Caco-2 (cell line): ENCODE measurements at regions not wholly inside any gene's neighbourhood (a gene's known extent, or its start where the extent isn't known, plus 50 kb on each side); places are given as distances from the start of the nearest gene placed in this dataset.

Source experiments
- BruUV-seq: library from RNA; stranded (reverse); fragments of 400-500 nt; replicated peaks from 2 replicates; lab custom pipeline; 2021; lab: Mats Ljungman, UMichigan
- CTCF ChIA-PET: fragments of 300-600 bp; sonication (Branson Sonifier 250); formaldehyde crosslinking; loops from one replicate; lab custom pipeline; 2022; ENCODE audit warnings: antibody characterized with exemption; lab: Charles Lee
- POLR2A ChIA-PET: fragments of 300-600 bp; sonication (Branson Sonifier 250); formaldehyde crosslinking; loops from one replicate; lab custom pipeline; 2022; ENCODE audit warnings: antibody characterized with exemption; lab: Charles Lee
- DNase-seq, 2 experiments: peaks; one replicate each; pipeline versions ENCODE4 v3.0.0 to v3.0.0-alpha.2; 2020 to 2022
- H3K27me3 ChIP-seq: replicated peaks from 2 replicates; pipeline ENCODE4 v1.6.0; 2011; ENCODE audit warnings: low read length; ENCODE audit not compliant: control insufficient read depth, insufficient read depth
- H3K36me3 ChIP-seq: 2 replicates; pipeline ENCODE4 v1.5.1; 2011; ENCODE audit warnings: low read length; ENCODE audit not compliant: control insufficient read depth, insufficient read depth
- H3K4me1 ChIP-seq: fragments of 250-450 bp; sonication (Bioruptor Pico); 2 replicates; pipeline ENCODE4 v1.5.1; 2020; ENCODE audit warnings: mild to moderate bottlenecking
- H3K4me3 ChIP-seq: 2 replicates; pipeline ENCODE4 v1.5.1; 2011; ENCODE audit warnings: low read depth, mild to moderate bottlenecking, control low read depth, low read length
- H3K9me3 ChIP-seq: fragments of 250-450 bp; sonication (Bioruptor Pico); 2 replicates; pipeline ENCODE4 v1.5.1; 2020; ENCODE audit warnings: mild to moderate bottlenecking, moderate library complexity
- H3K27ac Mint-ChIP-seq: one replicate; pipeline ENCODE4 v1.8.0; 2022; ENCODE audit warnings: mixed read lengths; ENCODE audit not compliant: unreplicated experiment
- H3K27me3 Mint-ChIP-seq: one replicate; pipeline ENCODE4 v1.8.0; 2022; ENCODE audit warnings: mixed read lengths; ENCODE audit not compliant: insufficient read depth, unreplicated experiment
- H3K36me3 Mint-ChIP-seq: one replicate; pipeline ENCODE4 v1.8.0; 2022; ENCODE audit warnings: mild to moderate bottlenecking, mixed read lengths; ENCODE audit not compliant: insufficient read depth, unreplicated experiment
- H3K4me1 Mint-ChIP-seq: one replicate; pipeline ENCODE4 v1.8.0; 2022; ENCODE audit warnings: low read depth, mixed read lengths; ENCODE audit not compliant: unreplicated experiment
- H3K4me3 Mint-ChIP-seq: one replicate; pipeline ENCODE4 v1.8.0; 2022; ENCODE audit warnings: mild to moderate bottlenecking, moderate library complexity, mixed read lengths; ENCODE audit not compliant: unreplicated experiment
- H3K9me3 Mint-ChIP-seq: one replicate; pipeline ENCODE4 v1.8.0; 2022; ENCODE audit warnings: mixed read lengths; ENCODE audit not compliant: unreplicated experiment
- CTCF ChIP-seq, 2 experiments: fragments of 200-600 bp in 1 of 2; IDR thresholded peaks; 1 replicate in 1 of 2; 2 replicates in 1 of 2; pipeline versions ENCODE4 v1.5.1 to v1.8.0; 2011 to 2022; ENCODE audit warnings: antibody characterized with exemption in 1 of 2, control low read depth in 1 of 2, inconsistent platforms in 1 of 2, low read depth in 1 of 2, low read length in 1 of 2, mild to moderate bottlenecking in 1 of 2, moderate library complexity in 1 of 2; ENCODE audit not compliant: insufficient read depth in 1 of 2, severe bottlenecking in 1 of 2, unreplicated experiment in 1 of 2
- intact Hi-C: fragments of 100-400 bp; cut with micrococcal nuclease; formaldehyde crosslinking; loops from one replicate; pipeline ENCODE4 v1.10.0; 2022; ENCODE audit not compliant: unreplicated experiment

DNA sequence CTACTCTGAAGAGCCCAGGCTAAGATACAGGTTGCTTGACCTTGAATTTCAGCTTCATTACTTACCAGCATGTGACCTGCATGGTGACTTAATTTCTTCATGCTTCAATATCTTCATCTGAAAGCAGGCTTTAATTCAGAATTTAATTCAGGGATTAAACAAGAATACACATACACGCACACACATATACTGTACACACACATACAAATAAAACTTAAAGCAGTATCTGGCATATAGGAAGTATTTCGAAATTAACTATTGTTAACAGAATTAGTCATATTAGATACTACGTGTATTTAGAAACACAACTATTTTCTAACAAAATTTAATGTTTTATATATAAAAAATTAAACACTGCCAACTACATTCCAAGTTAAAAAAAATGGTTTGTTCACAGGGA is 640.3 kb downstream of the SLC6A15 start:
- no TSS peak for BruUV-seq
- H3K27ac Mint-ChIP-seq = no peak overlapping the region
- H3K4me3 Mint-ChIP-seq = no peak overlapping the region
- DNase-seq = no peak
- no peaks in the 10 kb centered on the region for H3K36me3 Mint-ChIP-seq
- Histone ChIP-seq H3K4me3 (no peak overlapping the region), H3K36me3 (no peaks in the 10 kb centered on the region), H3K27me3 (no peaks in the 10 kb centered on the region), H3K9me3 (no peaks in the 10 kb centered on the region), H3K4me1 (no peaks in the 10 kb centered on the region)
- no peaks in the 10 kb centered on the region for H3K27me3 Mint-ChIP-seq
- CTCF ChIA-PET = no interaction called here
- H3K4me1 Mint-ChIP-seq = no peaks in the 10 kb centered on the region
- no peak for TF ChIP-seq CTCF (IDR thresholded peaks at IDR 0.05; ENCODE audit: insufficient read depth in 1 of 2, low read depth in 1 of 2, low read length in 1 of 2, severe bottlenecking in 1 of 2, unreplicated experiment in 1 of 2)
- POLR2A ChIA-PET = no interaction called here
- intact Hi-C loops = no loop called here
- H3K9me3 Mint-ChIP-seq = no peaks in the 10 kb centered on the region

DNA sequence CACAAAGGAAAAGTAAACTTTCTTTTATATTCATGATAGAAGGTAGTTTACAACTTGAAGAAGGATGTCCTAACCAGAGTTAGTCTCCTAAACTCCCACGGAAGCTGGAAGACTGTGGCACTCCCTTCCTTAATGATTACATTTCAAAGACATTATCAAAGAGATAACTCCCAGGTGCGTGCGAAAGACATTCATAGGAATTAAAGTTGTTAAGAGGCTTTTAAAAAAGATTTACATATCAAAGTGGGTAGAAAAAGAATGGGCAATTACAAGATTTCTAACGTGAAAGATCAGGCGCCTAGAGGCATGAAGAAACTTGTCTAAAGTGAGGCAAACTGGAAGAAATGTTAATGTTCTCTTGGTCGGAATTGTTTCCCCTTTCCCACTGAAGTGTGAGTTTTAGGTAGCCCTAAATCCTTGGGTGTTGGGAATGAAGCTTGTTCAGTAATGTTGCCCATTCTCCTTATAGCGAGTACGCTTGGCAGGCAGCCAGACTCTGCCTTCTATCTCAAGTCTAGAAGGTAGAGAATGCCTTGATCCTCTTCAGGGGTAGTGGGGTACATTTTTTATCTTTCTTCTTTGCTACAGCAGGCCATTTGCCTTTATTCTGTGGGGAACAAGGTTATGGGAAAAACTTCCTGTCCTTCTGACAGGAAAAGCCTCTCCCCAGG is 642.0 kb downstream of the SLC6A15 start:
- no peak for TF ChIP-seq CTCF (IDR thresholded peaks at IDR 0.05; ENCODE audit: insufficient read depth in 1 of 2, low read depth in 1 of 2, low read length in 1 of 2, severe bottlenecking in 1 of 2, unreplicated experiment in 1 of 2)
- no peaks in the 10 kb centered on the region for H3K27me3 ChIP-seq
- ChIA-PET POLR2A (no interaction called here), CTCF (no interaction called here)
- Mint-ChIP-seq H3K27me3 (no peaks in the 10 kb centered on the region), H3K36me3 (no peaks in the 10 kb centered on the region), H3K9me3 (no peaks in the 10 kb centered on the region), H3K27ac (no peak overlapping the region), H3K4me3 (no peak overlapping the region), H3K4me1 (no peaks in the 10 kb centered on the region)
- H3K36me3 ChIP-seq = no peaks in the 10 kb centered on the region
- H3K4me3 ChIP-seq = no peak overlapping the region
- no peaks in the 10 kb centered on the region for H3K4me1 ChIP-seq
- DNase-seq = no peak
- H3K9me3 ChIP-seq = no peaks in the 10 kb centered on the region
- intact Hi-C loops = no loop called here
- BruUV-seq = no TSS peak

DNA sequence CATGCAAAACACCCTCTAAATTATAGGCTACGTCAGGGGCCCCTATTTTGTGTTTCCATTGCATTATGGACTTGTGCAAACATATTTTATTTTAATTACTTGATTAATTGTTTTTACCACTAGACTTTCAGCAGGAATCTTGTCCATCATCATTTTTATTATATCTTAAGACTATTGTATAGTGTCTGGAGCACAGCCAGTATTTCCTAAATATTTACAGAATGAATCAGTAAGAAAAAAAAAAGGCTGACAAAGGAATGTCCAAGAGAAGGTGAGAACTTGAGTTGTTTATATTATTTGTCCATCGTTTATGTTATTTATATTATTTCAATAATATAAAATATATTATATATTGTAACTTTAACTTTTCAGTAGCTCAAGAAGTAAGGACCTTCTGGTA is 664.7 kb downstream of the SLC6A15 start:
- H3K9me3 Mint-ChIP-seq = no peaks in the 10 kb centered on the region
- no peak for TF ChIP-seq CTCF (IDR thresholded peaks at IDR 0.05; ENCODE audit: insufficient read depth in 1 of 2, low read depth in 1 of 2, low read length in 1 of 2, severe bottlenecking in 1 of 2, unreplicated experiment in 1 of 2)
- no peaks in the 10 kb centered on the region for H3K36me3 Mint-ChIP-seq
- Histone ChIP-seq H3K36me3 (no peaks in the 10 kb centered on the region), H3K9me3 (no peaks in the 10 kb centered on the region), H3K4me3 (no peak overlapping the region), H3K4me1 (no peaks in the 10 kb centered on the region), H3K27me3 (no peaks in the 10 kb centered on the region)
- BruUV-seq = no TSS peak
- no peak overlapping the region for H3K4me3 Mint-ChIP-seq
- intact Hi-C loops = no loop called here
- ChIA-PET CTCF (no interaction called here), POLR2A (no interaction called here)
- H3K27ac Mint-ChIP-seq = no peak overlapping the region
- DNase-seq = no peak
- H3K27me3 Mint-ChIP-seq = no peaks in the 10 kb centered on the region
- H3K4me1 Mint-ChIP-seq = no peaks in the 10 kb centered on the region
